ENCODE measurements at regions not wholly inside any gene's neighbourhood (a gene's known extent, or its start where the extent isn't known, plus 50 kb on each side); places are given as distances from the start of the nearest gene placed in this dataset.
"Not testable (repeated sequence)": the region's sequence is repeated elsewhere in the genome, so short reads cannot be mapped to it uniquely, and the experiment has no call there.

- no peak for DNase-seq
Observed at GRCh38 chr7:131845573-131846314, 289.3 kb upstream of the PODXL start.

GRCh38 chr7:131844369-131844768, 287.9 kb upstream of the PODXL start:
- DNase-seq: no peak

- peak; percentile 36 for DNase-seq
Observed at GRCh38 chr7:131843898-131844331, 287.5 kb upstream of the PODXL start.

GRCh38 chr7:131839967-131840690, 283.7 kb upstream of the PODXL start:
- DNase-seq: no peak

GRCh38 chr7:131836733-131837132, 280.3 kb upstream of the PODXL start:
- no peak for DNase-seq

GRCh38 chr7:131835141-131835540, 278.7 kb upstream of the PODXL start:
- no peak for DNase-seq

- no peak for DNase-seq
Observed at GRCh38 chr7:131830681-131831080, 274.3 kb upstream of the PODXL start.

GRCh38 chr7:131829947-131830558, 273.6 kb upstream of the PODXL start:
- DNase-seq: peak; percentile 63

GRCh38 chr7:131827421-131827820, 271.0 kb upstream of the PODXL start:
- no peak for DNase-seq

GRCh38 chr7:131826960-131827359, 270.5 kb upstream of the PODXL start:
- DNase-seq: no peak

GRCh38 chr7:131823961-131824440, 267.6 kb upstream of the PODXL start:
- not testable (repeated sequence) for DNase-seq

- no peak for DNase-seq
Observed at GRCh38 chr7:131819891-131820290, 263.5 kb upstream of the PODXL start.

GRCh38 chr7:131816391-131817007, 260.1 kb upstream of the PODXL start:
- no peak for DNase-seq

GRCh38 chr7:131808736-131809135, 252.3 kb upstream of the PODXL start:
- no peak for DNase-seq

GRCh38 chr7:131808156-131808555, 251.7 kb upstream of the PODXL start:
- DNase-seq: not testable (repeated sequence)

- no peak for DNase-seq
Observed at GRCh38 chr7:131803816-131804215, 247.4 kb upstream of the PODXL start.

GRCh38 chr7:131802195-131802864, 245.9 kb upstream of the PODXL start:
- no peak for DNase-seq

- no peak for DNase-seq
Observed at GRCh38 chr7:131800531-131800930, 244.1 kb upstream of the PODXL start.

GRCh38 chr7:131800008-131800407, 243.6 kb upstream of the PODXL start:
- DNase-seq: no peak

- no peak for DNase-seq
Observed at GRCh38 chr7:131797841-131798240, 241.4 kb upstream of the PODXL start.

- no peak for DNase-seq
Observed at GRCh38 chr7:131795400-131795799, 239.0 kb upstream of the PODXL start.

- DNase-seq: no peak
Observed at GRCh38 chr7:131792311-131792710, 235.9 kb upstream of the PODXL start.

GRCh38 chr7:131787101-131787500, 230.7 kb upstream of the PODXL start:
- DNase-seq: no peak
